ENCODE measurements at regions not wholly inside any gene's neighbourhood (a gene's known extent, or its start where the extent isn't known, plus 50 kb on each side); places are given as distances from the start of the nearest gene placed in this dataset.

GRCh38 chr6:19691465-19692167 is 145.6 kb upstream of the ID4 start:
- H3K27me3 ChIP-seq (ENCODE audit: control insufficient read depth, insufficient read depth, low read length): peaks cover 28% of the 10 kb centered on the region
- no peak overlapping the region for H3K9ac ChIP-seq (ENCODE audit: low read length)
- H3K9me3 ChIP-seq (ENCODE audit: control insufficient read depth, low read length): no peaks in the 10 kb centered on the region
- no peak overlapping the region for H3K4me3 ChIP-seq (ENCODE audit: low read length)
- no peaks in the 10 kb centered on the region for H3K36me3 ChIP-seq (ENCODE audit: control insufficient read depth, insufficient read depth, low read length)
- H3K4me1 ChIP-seq (ENCODE audit: control insufficient read depth, insufficient read depth, low read length): no peaks in the 10 kb centered on the region

- no peak overlapping the region for H3K9ac ChIP-seq (ENCODE audit: low read length)
- peaks cover 28% of the 10 kb centered on the region for H3K27me3 ChIP-seq (ENCODE audit: control insufficient read depth, insufficient read depth, low read length)
- no peaks in the 10 kb centered on the region for H3K36me3 ChIP-seq (ENCODE audit: control insufficient read depth, insufficient read depth, low read length)
- H3K4me3 ChIP-seq (ENCODE audit: low read length): no peak overlapping the region
- no peaks in the 10 kb centered on the region for H3K9me3 ChIP-seq (ENCODE audit: control insufficient read depth, low read length)
- no peaks in the 10 kb centered on the region for H3K4me1 ChIP-seq (ENCODE audit: control insufficient read depth, insufficient read depth, low read length)
Observed at GRCh38 chr6:19692506-19693298, 144.5 kb upstream of the ID4 start.

- Histone ChIP-seq H3K36me3 (ENCODE audit: control insufficient read depth, insufficient read depth, low read length) (no peaks in the 10 kb centered on the region), H3K4me1 (ENCODE audit: control insufficient read depth, insufficient read depth, low read length) (no peaks in the 10 kb centered on the region), H3K4me3 (ENCODE audit: low read length) (no peak overlapping the region), H3K27me3 (ENCODE audit: control insufficient read depth, insufficient read depth, low read length) (peaks cover 28% of the 10 kb centered on the region), H3K9ac (ENCODE audit: low read length) (no peak overlapping the region), H3K9me3 (ENCODE audit: control insufficient read depth, low read length) (no peaks in the 10 kb centered on the region)
Observed at GRCh38 chr6:19694697-19695096, 142.5 kb upstream of the ID4 start.

- no peaks in the 10 kb centered on the region for H3K36me3 ChIP-seq (ENCODE audit: control insufficient read depth, insufficient read depth, low read length)
- no peaks in the 10 kb centered on the region for H3K9me3 ChIP-seq (ENCODE audit: control insufficient read depth, low read length)
- no peak overlapping the region for H3K4me3 ChIP-seq (ENCODE audit: low read length)
- no peak overlapping the region for H3K9ac ChIP-seq (ENCODE audit: low read length)
- no peaks in the 10 kb centered on the region for H3K4me1 ChIP-seq (ENCODE audit: control insufficient read depth, insufficient read depth, low read length)
- no peaks in the 10 kb centered on the region for H3K27me3 ChIP-seq (ENCODE audit: control insufficient read depth, insufficient read depth, low read length)
Observed at GRCh38 chr6:19697744-19698290, 139.4 kb upstream of the ID4 start.

- no peaks in the 10 kb centered on the region for H3K4me1 ChIP-seq (ENCODE audit: control insufficient read depth, insufficient read depth, low read length)
- no peaks in the 10 kb centered on the region for H3K36me3 ChIP-seq (ENCODE audit: control insufficient read depth, insufficient read depth, low read length)
- H3K9me3 ChIP-seq (ENCODE audit: control insufficient read depth, low read length): no peaks in the 10 kb centered on the region
- H3K9ac ChIP-seq (ENCODE audit: low read length): no peak overlapping the region
- no peak overlapping the region for H3K4me3 ChIP-seq (ENCODE audit: low read length)
- H3K27me3 ChIP-seq (ENCODE audit: control insufficient read depth, insufficient read depth, low read length): no peaks in the 10 kb centered on the region
Observed at GRCh38 chr6:19699932-19700331, 137.2 kb upstream of the ID4 start.

- H3K36me3 ChIP-seq (ENCODE audit: control insufficient read depth, insufficient read depth, low read length): no peaks in the 10 kb centered on the region
- H3K4me3 ChIP-seq (ENCODE audit: low read length): no peak overlapping the region
- H3K9me3 ChIP-seq (ENCODE audit: control insufficient read depth, low read length): no peaks in the 10 kb centered on the region
- H3K9ac ChIP-seq (ENCODE audit: low read length): no peak overlapping the region
- H3K27me3 ChIP-seq (ENCODE audit: control insufficient read depth, insufficient read depth, low read length): no peaks in the 10 kb centered on the region
- no peaks in the 10 kb centered on the region for H3K4me1 ChIP-seq (ENCODE audit: control insufficient read depth, insufficient read depth, low read length)
Observed at GRCh38 chr6:19705606-19706005, 131.6 kb upstream of the ID4 start.

- Histone ChIP-seq H3K9me3 (ENCODE audit: control insufficient read depth, low read length) (no peaks in the 10 kb centered on the region), H3K9ac (ENCODE audit: low read length) (no peak overlapping the region), H3K4me3 (ENCODE audit: low read length) (no peak overlapping the region), H3K27me3 (ENCODE audit: control insufficient read depth, insufficient read depth, low read length) (no peaks in the 10 kb centered on the region), H3K4me1 (ENCODE audit: control insufficient read depth, insufficient read depth, low read length) (no peaks in the 10 kb centered on the region), H3K36me3 (ENCODE audit: control insufficient read depth, insufficient read depth, low read length) (no peaks in the 10 kb centered on the region)
Observed at GRCh38 chr6:19712012-19712688, 125.0 kb upstream of the ID4 start.

GRCh38 chr6:19712998-19713397 is 124.2 kb upstream of the ID4 start:
- no peak overlapping the region for H3K9ac ChIP-seq (ENCODE audit: low read length)
- no peaks in the 10 kb centered on the region for H3K4me1 ChIP-seq (ENCODE audit: control insufficient read depth, insufficient read depth, low read length)

GRCh38 chr6:19713411-19713810 is 123.8 kb upstream of the ID4 start:
- no peaks in the 10 kb centered on the region for H3K4me1 ChIP-seq (ENCODE audit: control insufficient read depth, insufficient read depth, low read length)
- H3K27me3 ChIP-seq (ENCODE audit: control insufficient read depth, insufficient read depth, low read length): no peaks in the 10 kb centered on the region
- H3K9me3 ChIP-seq (ENCODE audit: control insufficient read depth, low read length): no peaks in the 10 kb centered on the region
- H3K9ac ChIP-seq (ENCODE audit: low read length): no peak overlapping the region
- H3K36me3 ChIP-seq (ENCODE audit: control insufficient read depth, insufficient read depth, low read length): no peaks in the 10 kb centered on the region
- no peak overlapping the region for H3K4me3 ChIP-seq (ENCODE audit: low read length)

More at GRCh38 chr6:19712998-19713397, 124.2 kb upstream of the ID4 start:
- no peaks in the 10 kb centered on the region for H3K36me3 ChIP-seq (ENCODE audit: control insufficient read depth, insufficient read depth, low read length)
- no peaks in the 10 kb centered on the region for H3K27me3 ChIP-seq (ENCODE audit: control insufficient read depth, insufficient read depth, low read length)
- H3K4me3 ChIP-seq (ENCODE audit: low read length): no peak overlapping the region
- no peaks in the 10 kb centered on the region for H3K9me3 ChIP-seq (ENCODE audit: control insufficient read depth, low read length)

GRCh38 chr6:19713984-19714383 is 123.2 kb upstream of the ID4 start:
- no peaks in the 10 kb centered on the region for H3K27me3 ChIP-seq (ENCODE audit: control insufficient read depth, insufficient read depth, low read length)

GRCh38 chr6:19714434-19715166 is 122.6 kb upstream of the ID4 start:
- no peaks in the 10 kb centered on the region for H3K9me3 ChIP-seq (ENCODE audit: control insufficient read depth, low read length)
- no peaks in the 10 kb centered on the region for H3K4me1 ChIP-seq (ENCODE audit: control insufficient read depth, insufficient read depth, low read length)
- no peak overlapping the region for H3K4me3 ChIP-seq (ENCODE audit: low read length)
- H3K27me3 ChIP-seq (ENCODE audit: control insufficient read depth, insufficient read depth, low read length): no peaks in the 10 kb centered on the region
- no peak overlapping the region for H3K9ac ChIP-seq (ENCODE audit: low read length)
- H3K36me3 ChIP-seq (ENCODE audit: control insufficient read depth, insufficient read depth, low read length): no peaks in the 10 kb centered on the region

More at GRCh38 chr6:19713984-19714383, 123.2 kb upstream of the ID4 start:
- Histone ChIP-seq H3K4me3 (ENCODE audit: low read length) (no peak overlapping the region), H3K4me1 (ENCODE audit: control insufficient read depth, insufficient read depth, low read length) (no peaks in the 10 kb centered on the region), H3K9me3 (ENCODE audit: control insufficient read depth, low read length) (no peaks in the 10 kb centered on the region), H3K9ac (ENCODE audit: low read length) (no peak overlapping the region), H3K36me3 (ENCODE audit: control insufficient read depth, insufficient read depth, low read length) (no peaks in the 10 kb centered on the region)

All from mucosa of stomach (tissue), 1 donor.